H9 (cell line): ENCODE measurements at regions not wholly inside any gene's neighbourhood (a gene's known extent, or its start where the extent isn't known, plus 50 kb on each side); places are given as distances from the start of the nearest gene placed in this dataset.

Experiments
- DNase-seq: peaks from one replicate; pipeline ENCODE4 v3.0.0-alpha.2; 2017
- H2AFZ ChIP-seq: one replicate; pipeline ENCODE4 v1.6.1; 2013; ENCODE audit warnings: mild to moderate bottlenecking, low read length, control low read depth, moderate library complexity
- H2AK5ac ChIP-seq: 2 replicates; pipeline ENCODE4 v1.6.1; 2013; ENCODE audit warnings: low read length, control low read depth, mixed read lengths; ENCODE audit not compliant: insufficient read length
- H2BK120ac ChIP-seq: one replicate; pipeline ENCODE4 v1.6.1; 2013; ENCODE audit warnings: low read depth, mild to moderate bottlenecking, low read length, control low read depth, inconsistent platforms; ENCODE audit not compliant: poor library complexity, severe bottlenecking
- H2BK12ac ChIP-seq: 2 replicates; pipeline ENCODE4 v1.6.1; 2013; ENCODE audit warnings: low read length, control low read depth, mixed read lengths, low read depth; ENCODE audit not compliant: insufficient read length
- H2BK15ac ChIP-seq: 2 replicates; pipeline ENCODE4 v1.6.1; 2013; ENCODE audit warnings: low read depth, low read length, control low read depth
- H2BK20ac ChIP-seq: one replicate; pipeline ENCODE4 v1.6.1; 2013; ENCODE audit warnings: low read depth, mild to moderate bottlenecking, low read length, control low read depth, inconsistent platforms; ENCODE audit not compliant: poor library complexity, severe bottlenecking
- H2BK5ac ChIP-seq: 2 replicates; pipeline ENCODE4 v1.6.1; 2013; ENCODE audit warnings: low read length, control low read depth, mixed read lengths; ENCODE audit not compliant: insufficient read length
- H3K14ac ChIP-seq: 2 replicates; pipeline ENCODE4 v1.6.1; 2013; ENCODE audit warnings: low read length, control low read depth; ENCODE audit not compliant: insufficient read depth
- H3K18ac ChIP-seq: 2 replicates; pipeline ENCODE4 v1.6.1; 2013; ENCODE audit warnings: low read depth, mild to moderate bottlenecking, mixed read lengths, low read length, control low read depth; ENCODE audit not compliant: insufficient read length
- H3K23ac ChIP-seq: 2 replicates; pipeline ENCODE4 v1.6.1; 2013; ENCODE audit warnings: low read length, control low read depth, mixed read lengths, low read depth; ENCODE audit not compliant: insufficient read length
- H3K23me2 ChIP-seq: 2 replicates; pipeline ENCODE4 v1.6.1; 2013; ENCODE audit warnings: low read depth, mild to moderate bottlenecking, mixed read lengths, low read length, control low read depth; ENCODE audit not compliant: insufficient read length, poor library complexity, severe bottlenecking
- H3K27ac ChIP-seq: 2 replicates; pipeline ENCODE4 v1.5.1; 2013; ENCODE audit warnings: low read length, control low read depth, mixed read lengths, low read depth; ENCODE audit not compliant: insufficient read length
- H3K27me3 ChIP-seq: 2 replicates; pipeline ENCODE4 v1.6.1; 2013; ENCODE audit warnings: low read length, control low read depth, inconsistent platforms; ENCODE audit not compliant: insufficient read depth
- H3K4ac ChIP-seq: 2 replicates; pipeline ENCODE4 v1.6.1; 2013; ENCODE audit warnings: low read depth, mild to moderate bottlenecking, control low read depth, inconsistent platforms, low read length, moderate library complexity
- H3K4me1 ChIP-seq: 2 replicates; pipeline ENCODE4 v1.6.1; 2013; ENCODE audit warnings: low read length, control low read depth, inconsistent platforms; ENCODE audit not compliant: insufficient read depth
- H3K4me2 ChIP-seq: 2 replicates; pipeline ENCODE4 v1.6.1; 2013; ENCODE audit warnings: low read length, control low read depth, mixed read lengths; ENCODE audit not compliant: insufficient read length, insufficient read depth
- H3K56ac ChIP-seq: 2 replicates; pipeline ENCODE4 v1.6.1; 2013; ENCODE audit warnings: low read depth, mild to moderate bottlenecking, mixed read lengths, low read length, control low read depth; ENCODE audit not compliant: insufficient read length
- H3K79me1 ChIP-seq: 2 replicates; pipeline ENCODE4 v1.6.1; 2013; ENCODE audit warnings: low read depth, mild to moderate bottlenecking, moderate library complexity, low read length, control low read depth, inconsistent platforms; ENCODE audit not compliant: insufficient read depth, poor library complexity, severe bottlenecking
- H3K79me2 ChIP-seq: 2 replicates; pipeline ENCODE4 v1.6.1; 2013; ENCODE audit warnings: low read length, control low read depth, inconsistent platforms; ENCODE audit not compliant: insufficient read depth
- H3K9ac ChIP-seq: 2 replicates; pipeline ENCODE4 v1.6.1; 2013; ENCODE audit warnings: low read length, control low read depth, mixed read lengths; ENCODE audit not compliant: insufficient read length; ENCODE audit errors: extremely low read depth
- H3K9me3 ChIP-seq: one replicate; pipeline ENCODE4 v1.6.1; 2013; ENCODE audit warnings: low read depth, low read length, inconsistent platforms; ENCODE audit not compliant: control insufficient read depth
- H3T11ph ChIP-seq: one replicate; pipeline ENCODE4 v1.6.1; 2013; ENCODE audit warnings: mild to moderate bottlenecking, low read length, control low read depth, inconsistent platforms
- H4K20me1 ChIP-seq: one replicate; pipeline ENCODE4 v1.6.1; 2013; ENCODE audit not compliant: control insufficient read depth, insufficient read length, insufficient read depth
- H4K5ac ChIP-seq: 2 replicates; pipeline ENCODE4 v1.6.1; 2013; ENCODE audit warnings: low read depth, mild to moderate bottlenecking, mixed read lengths, low read length, control low read depth; ENCODE audit not compliant: insufficient read length
- H4K8ac ChIP-seq: replicated peaks from 2 replicates; pipeline ENCODE4 v1.6.1; 2013; ENCODE audit warnings: low read length, control low read depth, mixed read lengths, low read depth; ENCODE audit not compliant: insufficient read length
- H4K91ac ChIP-seq: 2 replicates; pipeline ENCODE4 v1.6.1; 2013; ENCODE audit warnings: low read depth, mild to moderate bottlenecking, moderate library complexity, mixed read lengths, low read length, control low read depth; ENCODE audit not compliant: insufficient read length
- H3K27ac Mint-ChIP-seq, 3 experiments: 2 replicates in 2 of 3; 3 replicates in 1 of 3; pipeline ENCODE4 v1.8.0; 2020 to 2021; ENCODE audit warnings: mixed read lengths in 3 of 3, mild to moderate bottlenecking in 1 of 3, moderate library complexity in 1 of 3
- H3K27me3 Mint-ChIP-seq: 2 replicates; pipeline ENCODE4 v1.8.0; 2021; ENCODE audit warnings: low read depth, mild to moderate bottlenecking, moderate library complexity, mixed read lengths
- H3K36me3 Mint-ChIP-seq, 3 experiments: 2 replicates in 2 of 3; 3 replicates in 1 of 3; pipeline ENCODE4 v1.8.0; 2020 to 2021; ENCODE audit warnings: low read depth in 3 of 3, mixed read lengths in 3 of 3; ENCODE audit not compliant: insufficient read depth in 1 of 3
- H3K4me1 Mint-ChIP-seq, 2 experiments: 2 replicates each; pipeline ENCODE4 v1.8.0; 2020; ENCODE audit warnings: mixed read lengths in 2 of 2
- H3K4me3 Mint-ChIP-seq, 2 experiments: 2 replicates in 1 of 2; 3 replicates in 1 of 2; pipeline ENCODE4 v1.8.0; 2020 to 2021; ENCODE audit warnings: mild to moderate bottlenecking in 2 of 2, mixed read lengths in 2 of 2, moderate library complexity in 1 of 2
- H3K9me3 Mint-ChIP-seq, 2 experiments: 2 replicates in 1 of 2; 3 replicates in 1 of 2; pipeline ENCODE4 v1.8.0; 2020; ENCODE audit warnings: mild to moderate bottlenecking in 2 of 2, mixed read lengths in 2 of 2, moderate library complexity in 1 of 2
- WGBS: extraction: QIAGEN DNeasy Blood & Tissue Kit; methylation state at CpG from one replicate; pipeline ENCODE4 v1.1.7; 2013; ENCODE audit warnings: missing lambda C conversion rate, low lambda C conversion rate, mixed read lengths; ENCODE audit not compliant: insufficient read length; ENCODE audit errors: extremely low coverage; 5-methylcytosine and 5-hydroxymethylcytosine counted together
- TF ChIP-seq, protein P1 (sequence below): fragments of 200-600 bp; sonication (generic); conservative IDR thresholded peaks from 3 replicates; pipeline ENCODE4 v1.8.0; 2021; ENCODE audit warnings: antibody characterized with exemption, mild to moderate bottlenecking

DNA sequence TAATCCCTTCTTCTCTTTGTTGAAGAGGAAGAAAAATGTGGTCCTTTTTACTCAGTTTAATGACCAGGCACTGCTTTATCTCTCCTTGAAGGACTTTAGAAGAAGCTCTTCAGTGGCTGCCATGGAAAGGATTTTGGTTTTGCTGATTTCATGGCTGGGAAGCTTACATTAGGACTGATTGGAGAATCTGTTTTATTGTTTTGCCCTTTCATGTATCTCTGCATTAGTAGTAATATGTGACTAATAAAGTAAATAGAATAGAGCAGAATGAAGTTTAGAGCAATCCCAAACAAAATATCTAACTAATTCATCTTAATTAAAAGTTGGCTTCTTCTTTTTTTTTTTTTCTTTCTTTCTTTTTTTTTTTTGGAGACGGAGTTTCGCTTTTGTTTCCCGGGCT is 502.9 kb downstream of the HAO1 start:
- H3K9ac ChIP-seq = no peak overlapping the region
- H3K18ac ChIP-seq = no peak overlapping the region
- H3K27me3 Mint-ChIP-seq = no peaks in the 10 kb centered on the region
- no peaks in the 10 kb centered on the region for H4K20me1 ChIP-seq
- H3K27me3 ChIP-seq = no peaks in the 10 kb centered on the region
- no peak overlapping the region for H4K91ac ChIP-seq
- no peak overlapping the region for H3K56ac ChIP-seq
- H3K14ac ChIP-seq = no peak overlapping the region
- no peak for DNase-seq
- no peaks in the 10 kb centered on the region for H3K9me3 ChIP-seq
- no peak overlapping the region for H2AFZ ChIP-seq
- no peak overlapping the region for H4K8ac ChIP-seq
- no peak overlapping the region for H2BK5ac ChIP-seq
- H3K4me1 Mint-ChIP-seq = no peaks in the 10 kb centered on the region
- no peak overlapping the region for H2BK12ac ChIP-seq
- H4K5ac ChIP-seq = no peak overlapping the region
- H3K27ac Mint-ChIP-seq = no peak overlapping the region
- H2BK15ac ChIP-seq = no peak overlapping the region
- WGBS = no CpG with 5 or more reads among the region's 3 CpGs
- no peaks in the 10 kb centered on the region for H3K79me1 ChIP-seq
- no peak overlapping the region for H2BK20ac ChIP-seq
- H3K4me3 Mint-ChIP-seq = no peak overlapping the region
- no peak overlapping the region for H3K4me2 ChIP-seq
- H2BK120ac ChIP-seq = no peak overlapping the region
- H3K9me3 Mint-ChIP-seq = peaks cover 0 to 4% of the 10 kb centered on the region in 2 experiments; a peak in 1 of 5 replicates
- H3K4me1 ChIP-seq = no peaks in the 10 kb centered on the region
- H2AK5ac ChIP-seq = no peak overlapping the region
- TF ChIP-seq, protein P1, sequence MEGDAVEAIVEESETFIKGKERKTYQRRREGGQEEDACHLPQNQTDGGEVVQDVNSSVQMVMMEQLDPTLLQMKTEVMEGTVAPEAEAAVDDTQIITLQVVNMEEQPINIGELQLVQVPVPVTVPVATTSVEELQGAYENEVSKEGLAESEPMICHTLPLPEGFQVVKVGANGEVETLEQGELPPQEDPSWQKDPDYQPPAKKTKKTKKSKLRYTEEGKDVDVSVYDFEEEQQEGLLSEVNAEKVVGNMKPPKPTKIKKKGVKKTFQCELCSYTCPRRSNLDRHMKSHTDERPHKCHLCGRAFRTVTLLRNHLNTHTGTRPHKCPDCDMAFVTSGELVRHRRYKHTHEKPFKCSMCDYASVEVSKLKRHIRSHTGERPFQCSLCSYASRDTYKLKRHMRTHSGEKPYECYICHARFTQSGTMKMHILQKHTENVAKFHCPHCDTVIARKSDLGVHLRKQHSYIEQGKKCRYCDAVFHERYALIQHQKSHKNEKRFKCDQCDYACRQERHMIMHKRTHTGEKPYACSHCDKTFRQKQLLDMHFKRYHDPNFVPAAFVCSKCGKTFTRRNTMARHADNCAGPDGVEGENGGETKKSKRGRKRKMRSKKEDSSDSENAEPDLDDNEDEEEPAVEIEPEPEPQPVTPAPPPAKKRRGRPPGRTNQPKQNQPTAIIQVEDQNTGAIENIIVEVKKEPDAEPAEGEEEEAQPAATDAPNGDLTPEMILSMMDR = no peak
- H3K36me3 Mint-ChIP-seq = no peaks in the 10 kb centered on the region; a peak in 1 of 7 replicates
- H3K23me2 ChIP-seq = no peaks in the 10 kb centered on the region
- H3K4ac ChIP-seq = no peak overlapping the region
- H3T11ph ChIP-seq = no peak overlapping the region
- H3K23ac ChIP-seq = no peak overlapping the region
- H3K27ac ChIP-seq = no peak overlapping the region
- H3K79me2 ChIP-seq = no peaks in the 10 kb centered on the region
